ENCODE measurements at regions not wholly inside any gene's neighbourhood (a gene's known extent, or its start where the extent isn't known, plus 50 kb on each side); places are given as distances from the start of the nearest gene placed in this dataset.

DNA sequence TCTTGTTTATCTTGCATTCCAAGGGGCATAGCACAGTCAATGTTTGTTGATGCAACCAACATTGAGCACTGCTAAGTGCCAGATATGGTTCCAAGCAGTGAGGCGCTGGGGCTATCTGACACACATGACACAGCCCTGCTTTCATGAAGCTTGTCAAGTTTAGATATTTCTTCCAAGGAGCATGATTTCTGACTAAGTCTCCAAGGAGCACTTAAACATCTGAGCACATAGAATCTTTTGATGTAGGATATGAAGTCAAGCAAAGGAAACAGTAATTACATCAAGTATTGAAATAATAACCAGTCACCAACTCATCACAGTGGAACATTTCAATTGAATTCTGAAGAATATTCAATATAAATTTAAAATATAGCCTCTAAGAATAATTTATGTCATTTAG is 177.8 kb upstream of the USP15 start:
- 92 to 100% methylated on average over 1 of the region's 1 CpG for WGBS, 2 donors
- intact Hi-C loops (cut with DNase I; ENCODE audit: low total_unique reads), result no loop called here
- DNase-seq (ENCODE audit: low spot score in 2 of 2), result no peak
- TF ChIP-seq POLR2A (IDR thresholded peaks at IDR 0.05), result no peak
- TF ChIP-seq, protein P1, sequence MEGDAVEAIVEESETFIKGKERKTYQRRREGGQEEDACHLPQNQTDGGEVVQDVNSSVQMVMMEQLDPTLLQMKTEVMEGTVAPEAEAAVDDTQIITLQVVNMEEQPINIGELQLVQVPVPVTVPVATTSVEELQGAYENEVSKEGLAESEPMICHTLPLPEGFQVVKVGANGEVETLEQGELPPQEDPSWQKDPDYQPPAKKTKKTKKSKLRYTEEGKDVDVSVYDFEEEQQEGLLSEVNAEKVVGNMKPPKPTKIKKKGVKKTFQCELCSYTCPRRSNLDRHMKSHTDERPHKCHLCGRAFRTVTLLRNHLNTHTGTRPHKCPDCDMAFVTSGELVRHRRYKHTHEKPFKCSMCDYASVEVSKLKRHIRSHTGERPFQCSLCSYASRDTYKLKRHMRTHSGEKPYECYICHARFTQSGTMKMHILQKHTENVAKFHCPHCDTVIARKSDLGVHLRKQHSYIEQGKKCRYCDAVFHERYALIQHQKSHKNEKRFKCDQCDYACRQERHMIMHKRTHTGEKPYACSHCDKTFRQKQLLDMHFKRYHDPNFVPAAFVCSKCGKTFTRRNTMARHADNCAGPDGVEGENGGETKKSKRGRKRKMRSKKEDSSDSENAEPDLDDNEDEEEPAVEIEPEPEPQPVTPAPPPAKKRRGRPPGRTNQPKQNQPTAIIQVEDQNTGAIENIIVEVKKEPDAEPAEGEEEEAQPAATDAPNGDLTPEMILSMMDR (IDR thresholded peaks at IDR 0.05), result no peak
- H3K4me3 ChIP-seq (ENCODE audit: low read depth, poor library complexity, severe bottlenecking), result no peak overlapping the region

DNA sequence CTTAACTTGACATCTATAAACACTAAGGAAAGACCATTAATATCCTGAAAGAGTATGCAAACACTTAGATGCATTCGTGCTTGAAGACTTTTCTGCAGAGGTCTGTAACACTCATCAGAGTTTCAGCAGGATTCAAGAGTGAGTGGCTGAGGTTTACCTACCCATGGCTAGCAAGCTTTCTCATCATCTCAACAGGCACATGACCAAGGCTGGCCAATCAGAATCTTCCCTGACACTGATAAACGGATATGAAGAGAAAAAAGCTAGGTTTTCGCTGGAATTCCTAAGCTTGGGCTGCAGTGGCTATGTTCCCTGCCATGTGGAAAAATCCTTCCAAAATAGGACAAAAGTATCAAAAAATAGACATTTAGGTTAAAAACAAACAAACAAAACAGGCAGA is 162.1 kb upstream of the USP15 start:
- no peak for DNase-seq (ENCODE audit: low spot score in 2 of 2)
- intact Hi-C loops (cut with DNase I; ENCODE audit: low total_unique reads), result no loop called here
- WGBS, 2 donors, result 86 to 90% methylated on average over 3 of the region's 3 CpGs

DNA sequence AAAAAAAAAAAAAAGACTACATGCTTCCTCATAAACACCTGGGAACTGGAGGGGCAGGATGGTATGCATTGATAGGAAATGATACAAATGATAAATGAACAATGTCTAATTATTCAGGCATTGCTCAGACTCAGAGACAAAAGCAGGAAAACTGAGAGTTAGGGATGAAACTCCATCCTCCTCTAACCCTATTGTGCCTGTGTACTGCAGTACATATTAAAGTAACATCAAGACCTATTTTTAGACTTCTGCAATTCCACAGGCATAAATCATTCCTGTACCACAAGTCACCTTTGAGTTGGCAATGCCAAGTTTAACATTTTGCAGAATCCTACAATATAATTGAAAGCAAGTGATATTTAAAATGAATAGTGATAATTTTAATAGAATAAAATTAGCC is 156.5 kb upstream of the USP15 start:
- no peak for DNase-seq (ENCODE audit: low spot score in 2 of 2)
- intact Hi-C loops (cut with DNase I; ENCODE audit: low total_unique reads), result no loop called here

More for the DNA sequence above, 162.1 kb upstream of the USP15 start:
- TF ChIP-seq, protein P1 (IDR thresholded peaks at IDR 0.05), result no peak
- no peak for TF ChIP-seq POLR2A (IDR thresholded peaks at IDR 0.05)
- no peak overlapping the region for H3K4me3 ChIP-seq (ENCODE audit: low read depth, poor library complexity, severe bottlenecking)

DNA sequence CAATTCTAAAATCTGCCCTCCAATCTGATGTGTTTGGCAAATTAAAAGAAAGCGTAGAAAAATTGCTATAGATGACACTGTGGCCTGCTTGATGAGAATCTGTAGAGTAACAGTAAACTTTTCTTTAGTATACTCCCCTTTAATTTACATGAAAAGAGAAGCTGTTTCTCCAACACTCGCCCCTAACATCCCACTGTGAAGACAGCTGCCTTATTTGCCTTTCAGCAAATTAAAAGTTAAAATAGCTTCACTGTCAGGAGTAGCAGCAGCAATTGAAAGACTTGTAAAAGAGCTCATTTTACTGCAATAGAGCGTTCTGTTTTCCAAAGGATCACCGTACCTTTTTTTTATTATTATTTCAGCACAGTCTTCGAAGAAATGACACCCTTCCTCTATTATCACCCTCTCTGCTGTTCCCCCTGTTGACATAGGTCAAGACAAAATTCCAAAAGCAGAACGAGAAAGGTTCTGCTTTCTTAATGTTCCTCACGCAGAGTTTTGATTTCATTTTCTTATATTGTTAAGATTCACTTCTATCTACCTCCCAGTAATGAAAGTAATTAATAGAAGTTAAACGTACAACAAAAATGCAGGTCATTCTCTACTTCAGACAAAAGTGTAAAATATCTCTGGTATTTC is 153.5 kb upstream of the USP15 start:
- intact Hi-C loops (cut with DNase I; ENCODE audit: low total_unique reads), result no loop called here
- 42 to 48% methylated on average over 8 of the region's 8 CpGs for WGBS, 2 donors
- TF ChIP-seq, protein P1 (IDR thresholded peaks at IDR 0.05), result no peak
- TF ChIP-seq POLR2A (IDR thresholded peaks at IDR 0.05), result no peak
- DNase-seq (ENCODE audit: low spot score in 2 of 2), result no peak
- H3K4me3 ChIP-seq (ENCODE audit: low read depth, poor library complexity, severe bottlenecking), result no peak overlapping the region

More for the DNA sequence above, 156.5 kb upstream of the USP15 start:
- no peak overlapping the region for H3K4me3 ChIP-seq (ENCODE audit: low read depth, poor library complexity, severe bottlenecking)
- no peak for TF ChIP-seq POLR2A (IDR thresholded peaks at IDR 0.05)
- TF ChIP-seq, protein P1 (IDR thresholded peaks at IDR 0.05), result no peak

DNA sequence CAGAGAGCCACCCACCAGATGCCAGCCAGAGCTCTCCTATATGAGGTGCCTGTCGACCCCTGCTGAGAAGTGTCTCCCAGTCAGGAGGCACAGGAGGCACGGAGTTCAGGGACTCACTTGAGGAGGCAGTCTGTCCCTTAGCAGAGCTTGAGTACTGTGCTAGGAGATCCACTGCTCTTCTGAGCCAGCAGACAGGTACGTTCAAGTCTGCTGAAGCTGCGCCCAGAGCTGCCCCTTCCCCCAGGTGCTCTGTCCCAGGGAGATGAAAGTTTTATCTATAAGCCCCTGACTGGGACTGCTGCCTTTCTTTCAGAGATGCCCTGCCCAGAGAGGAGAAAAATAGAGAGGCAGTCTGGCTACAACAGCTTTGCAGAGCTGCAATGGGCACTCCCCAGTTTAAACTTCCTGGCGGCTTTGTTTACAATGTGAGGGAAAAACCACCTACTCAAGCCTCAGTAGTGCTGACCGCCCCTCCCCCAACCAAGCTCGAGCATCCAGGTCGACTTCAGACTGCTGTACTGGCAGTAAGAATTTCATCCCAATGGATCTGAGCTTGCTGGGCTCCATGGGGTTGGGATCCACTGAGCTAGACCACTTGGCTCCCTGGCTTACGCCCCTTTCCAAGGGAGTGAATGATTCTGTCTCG is 146.7 kb upstream of the USP15 start:
- H3K4me3 ChIP-seq (ENCODE audit: low read depth, poor library complexity, severe bottlenecking), result no peak overlapping the region
- TF ChIP-seq POLR2A (IDR thresholded peaks at IDR 0.05), result no peak
- TF ChIP-seq, protein P1 (IDR thresholded peaks at IDR 0.05), result no peak
- 75 to 77% methylated on average over 10 of the region's 10 CpGs for WGBS, 2 donors
- no peak for DNase-seq (ENCODE audit: low spot score in 2 of 2)
- intact Hi-C loops (cut with DNase I; ENCODE audit: low total_unique reads), result no loop called here
